Upper lobe of right lung (tissue), 1 donor: ENCODE measurements at regions not wholly inside any gene's neighbourhood (a gene's known extent, or its start where the extent isn't known, plus 50 kb on each side); places are given as distances from the start of the nearest gene placed in this dataset.

ENCODE experiments used
- ATAC-seq: fragments of 200-7000 bp; cut with Tn5 transposase; one replicate; pipeline ENCODE4 v1.9.1; 2020; ENCODE audit warnings: mild to moderate bottlenecking, moderate library complexity
- DNase-seq: peaks from one replicate; pipeline ENCODE4 v3.0.0-alpha.2; 2020
- H3K27ac ChIP-seq: fragments of 200-600 bp; one replicate; pipeline ENCODE4 v1.8.0; 2022
- H3K27me3 ChIP-seq: fragments of 200-600 bp; one replicate; pipeline ENCODE4 v1.8.0; 2022; ENCODE audit warnings: mild to moderate bottlenecking
- H3K36me3 ChIP-seq: fragments of 200-600 bp; one replicate; pipeline ENCODE4 v1.8.0; 2022
- H3K4me1 ChIP-seq: fragments of 200-600 bp; one replicate; pipeline ENCODE4 v1.8.0; 2022
- H3K4me3 ChIP-seq: fragments of 200-600 bp; one replicate; pipeline ENCODE4 v1.8.0; 2022; ENCODE audit warnings: mild to moderate bottlenecking
- H3K9me3 ChIP-seq: fragments of 200-600 bp; one replicate; pipeline ENCODE4 v1.8.0; 2022
- CTCF ChIP-seq: fragments of 200-600 bp; IDR thresholded peaks from one replicate; pipeline ENCODE4 v1.8.0; 2022; ENCODE audit warnings: antibody characterized with exemption
- intact Hi-C: fragments of 100-400 bp; cut with DNase I; formaldehyde crosslinking; loops from one replicate; pipeline ENCODE4 v1.11.0; 2022
- donor health status: DM: no; HTN: yes; CAD: no; lungs with severe emphysema.

DNA sequence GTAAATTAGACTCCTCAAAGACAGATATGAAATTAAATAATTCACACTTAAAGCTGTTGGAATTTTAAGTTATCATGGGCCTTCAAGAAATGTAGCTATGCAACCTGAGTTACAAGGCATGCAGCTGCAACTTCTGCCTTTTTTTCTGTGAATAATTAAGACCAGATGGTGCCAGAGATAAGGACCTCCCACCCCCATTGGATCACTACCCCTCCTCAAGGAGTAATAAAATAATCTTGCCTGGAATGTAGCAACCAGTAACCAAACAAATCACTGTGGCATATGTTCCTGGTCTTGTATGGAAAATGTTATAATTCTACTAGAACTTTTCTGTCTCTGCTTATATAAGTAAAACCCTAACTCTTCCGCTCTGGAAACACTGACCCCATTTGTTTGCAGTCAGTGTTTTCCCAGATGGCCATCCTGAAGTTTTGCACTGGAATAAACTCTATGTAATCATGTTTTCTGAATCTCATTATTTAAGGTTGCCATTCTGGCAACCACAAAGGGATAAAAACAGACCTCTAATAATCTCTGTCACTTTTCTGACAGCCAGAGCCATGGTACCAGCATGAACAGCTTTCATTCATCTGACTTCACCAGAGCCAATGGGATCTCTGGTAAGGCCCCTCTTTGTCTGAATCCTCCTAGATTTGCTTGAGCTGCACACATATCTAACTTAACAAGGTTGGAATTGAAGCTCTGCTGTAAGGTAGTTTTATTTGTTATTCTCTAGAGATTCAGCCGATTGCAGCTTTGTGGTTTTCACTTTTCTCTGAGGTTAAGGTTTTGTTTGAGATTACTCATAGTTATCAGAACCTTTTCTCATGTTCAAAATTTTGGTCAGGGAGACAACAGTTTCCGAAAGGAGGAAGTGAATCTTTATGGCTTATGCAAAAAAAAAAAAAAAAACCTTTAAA is 274.6 kb downstream of the NAF1 start:
- TF ChIP-seq CTCF: no peak
- no peaks in the 10 kb centered on the region for H3K36me3 ChIP-seq
- H3K9me3 ChIP-seq: no peaks in the 10 kb centered on the region
- DNase-seq (no peak), ATAC-seq (no peak)
- intact Hi-C loops: no loop called here
- H3K4me1 ChIP-seq: no peaks in the 10 kb centered on the region
- H3K27ac ChIP-seq: no peak overlapping the region
- no peaks in the 10 kb centered on the region for H3K27me3 ChIP-seq
- no peak overlapping the region for H3K4me3 ChIP-seq

- H3K4me1 ChIP-seq: no peaks in the 10 kb centered on the region
- H3K27me3 ChIP-seq: no peaks in the 10 kb centered on the region
- intact Hi-C loops: no loop called here
- ATAC-seq (no peak), DNase-seq (no peak)
- no peaks in the 10 kb centered on the region for H3K9me3 ChIP-seq
- H3K36me3 ChIP-seq: no peaks in the 10 kb centered on the region
- no peak overlapping the region for H3K4me3 ChIP-seq
- H3K27ac ChIP-seq: no peak overlapping the region
- no peak for TF ChIP-seq CTCF
Measured at GRCh38 chr4:162878096-162878495, 288.6 kb downstream of the NAF1 start.

GRCh38 chr4:162874748-162875147 is 291.9 kb downstream of the NAF1 start:
- no peak overlapping the region for H3K4me3 ChIP-seq
- no peak for TF ChIP-seq CTCF
- no peaks in the 10 kb centered on the region for H3K27me3 ChIP-seq
- ATAC-seq: no peak
- H3K36me3 ChIP-seq: no peaks in the 10 kb centered on the region
- intact Hi-C loops: no loop called here
- no peaks in the 10 kb centered on the region for H3K9me3 ChIP-seq
- DNase-seq: no peak
- H3K27ac ChIP-seq: no peak overlapping the region
- H3K4me1 ChIP-seq: no peaks in the 10 kb centered on the region

DNA sequence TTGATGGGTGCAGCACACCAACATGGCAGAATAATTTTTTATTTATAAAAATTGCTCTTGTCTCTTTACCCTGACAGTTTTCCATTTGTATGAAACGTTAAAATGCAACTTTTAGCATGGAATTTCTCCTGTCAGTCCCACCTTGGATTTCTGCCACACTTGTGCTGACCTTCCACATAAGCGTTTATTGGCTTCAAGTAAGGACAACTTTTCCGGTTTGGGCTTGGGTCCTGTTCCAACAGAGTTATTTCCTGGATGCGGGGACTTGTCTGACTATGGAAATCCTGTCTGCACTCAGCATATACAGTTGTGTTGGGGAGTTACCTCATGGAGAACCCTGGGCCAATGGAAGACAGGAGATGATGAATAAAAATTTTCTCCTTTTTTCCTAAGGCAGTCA is 294.7 kb downstream of the NAF1 start:
- no peak for ATAC-seq
- Histone ChIP-seq H3K9me3 (no peaks in the 10 kb centered on the region), H3K27ac (no peak overlapping the region), H3K4me3 (no peak overlapping the region), H3K36me3 (no peaks in the 10 kb centered on the region), H3K4me1 (no peaks in the 10 kb centered on the region), H3K27me3 (no peaks in the 10 kb centered on the region)
- no peak for TF ChIP-seq CTCF
- intact Hi-C loops: no loop called here
- DNase-seq: no peak

DNA sequence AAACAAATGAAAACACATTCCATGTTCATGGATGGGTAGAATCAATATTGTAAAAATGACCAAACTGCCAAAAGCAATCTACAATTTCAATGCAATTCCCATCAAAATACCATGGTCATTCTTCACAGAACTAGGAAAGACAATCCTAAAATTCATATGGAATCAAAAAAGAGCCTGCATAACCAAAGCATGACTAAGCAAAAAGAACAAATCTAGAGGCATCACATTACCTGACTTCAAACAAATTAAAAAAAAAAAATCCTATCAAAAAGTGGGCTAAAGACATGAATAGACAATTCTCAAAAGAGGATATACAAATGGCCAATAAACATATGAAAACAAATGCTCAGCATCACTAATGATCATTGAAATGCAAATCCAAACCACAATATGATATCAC is 297.5 kb downstream of the NAF1 start:
- Histone ChIP-seq H3K27me3 (no peaks in the 10 kb centered on the region), H3K36me3 (no peaks in the 10 kb centered on the region), H3K9me3 (no peaks in the 10 kb centered on the region), H3K4me1 (no peaks in the 10 kb centered on the region), H3K27ac (no peak overlapping the region), H3K4me3 (no peak overlapping the region)
- TF ChIP-seq CTCF: no peak
- no peak for ATAC-seq
- no peak for DNase-seq
- intact Hi-C loops: no loop called here
